Brain microvascular endothelial cell (primary cell): ENCODE measurements at regions not wholly inside any gene's neighbourhood (a gene's known extent, or its start where the extent isn't known, plus 50 kb on each side); places are given as distances from the start of the nearest gene placed in this dataset.

Experiments used
- DNase-seq: peaks from one replicate; pipeline ENCODE4 v3.0.0-alpha.2; 2020
- H3K27ac ChIP-seq: fragments of 250-450 bp; sonication (Bioruptor Pico); 2 replicates; pipeline ENCODE4 v1.5.1; 2020; ENCODE audit warnings: mild to moderate bottlenecking, moderate library complexity
- H3K27me3 ChIP-seq: fragments of 250-450 bp; sonication (Bioruptor Pico); replicated peaks from 2 replicates; pipeline ENCODE4 v1.5.1; 2020; ENCODE audit warnings: mild to moderate bottlenecking
- H3K36me3 ChIP-seq: fragments of 250-450 bp; sonication (Bioruptor Pico); replicated peaks from 2 replicates; pipeline ENCODE4 v1.5.1; 2020; ENCODE audit warnings: mild to moderate bottlenecking
- H3K4me3 ChIP-seq: 2 replicates; pipeline ENCODE4 v1.5.1; 2011; ENCODE audit warnings: low read depth, mild to moderate bottlenecking, control low read depth, low read length, moderate library complexity
- in situ Hi-C: cut with HindIII; loops from 2 replicates; pipeline ENCODE4 v1.10.0; 2017; ENCODE audit warnings: low sequenced_read_pairs, low pct_ligation_motif_present
- TF ChIP-seq, protein P1 (sequence below): IDR thresholded peaks from 2 replicates; pipeline ENCODE4 v1.5.1; 2011; ENCODE audit warnings: low read depth, mild to moderate bottlenecking, moderate library complexity, low read length, control low read depth, inconsistent platforms; ENCODE audit errors: missing control alignments

DNA sequence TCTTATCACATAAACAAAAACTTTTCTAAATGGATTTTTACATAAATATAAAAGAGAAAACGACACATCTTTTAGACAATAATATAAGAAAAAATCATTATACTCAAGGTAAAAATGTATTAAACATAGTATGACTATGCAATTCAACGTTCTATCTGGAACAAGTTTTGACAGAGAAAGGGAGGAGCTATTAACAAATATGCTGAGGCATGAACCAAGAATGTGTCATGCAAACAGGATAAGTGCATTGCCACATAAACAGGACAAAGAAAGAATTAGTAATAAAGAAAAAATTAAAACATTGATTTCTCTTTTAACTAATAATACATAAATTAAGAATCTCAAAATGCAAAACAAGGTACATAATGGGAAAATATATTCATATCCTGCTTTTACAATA is 1353.4 kb upstream of the GJE1 start:
- H3K36me3 ChIP-seq: no peaks in the 10 kb centered on the region
- TF ChIP-seq, protein P1, sequence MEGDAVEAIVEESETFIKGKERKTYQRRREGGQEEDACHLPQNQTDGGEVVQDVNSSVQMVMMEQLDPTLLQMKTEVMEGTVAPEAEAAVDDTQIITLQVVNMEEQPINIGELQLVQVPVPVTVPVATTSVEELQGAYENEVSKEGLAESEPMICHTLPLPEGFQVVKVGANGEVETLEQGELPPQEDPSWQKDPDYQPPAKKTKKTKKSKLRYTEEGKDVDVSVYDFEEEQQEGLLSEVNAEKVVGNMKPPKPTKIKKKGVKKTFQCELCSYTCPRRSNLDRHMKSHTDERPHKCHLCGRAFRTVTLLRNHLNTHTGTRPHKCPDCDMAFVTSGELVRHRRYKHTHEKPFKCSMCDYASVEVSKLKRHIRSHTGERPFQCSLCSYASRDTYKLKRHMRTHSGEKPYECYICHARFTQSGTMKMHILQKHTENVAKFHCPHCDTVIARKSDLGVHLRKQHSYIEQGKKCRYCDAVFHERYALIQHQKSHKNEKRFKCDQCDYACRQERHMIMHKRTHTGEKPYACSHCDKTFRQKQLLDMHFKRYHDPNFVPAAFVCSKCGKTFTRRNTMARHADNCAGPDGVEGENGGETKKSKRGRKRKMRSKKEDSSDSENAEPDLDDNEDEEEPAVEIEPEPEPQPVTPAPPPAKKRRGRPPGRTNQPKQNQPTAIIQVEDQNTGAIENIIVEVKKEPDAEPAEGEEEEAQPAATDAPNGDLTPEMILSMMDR: no peak
- H3K4me3 ChIP-seq: no peak overlapping the region
- DNase-seq: peak; percentile 12
- no peaks in the 10 kb centered on the region for H3K27me3 ChIP-seq
- H3K27ac ChIP-seq: no peak overlapping the region
- in situ Hi-C loops: no loop called here

DNA sequence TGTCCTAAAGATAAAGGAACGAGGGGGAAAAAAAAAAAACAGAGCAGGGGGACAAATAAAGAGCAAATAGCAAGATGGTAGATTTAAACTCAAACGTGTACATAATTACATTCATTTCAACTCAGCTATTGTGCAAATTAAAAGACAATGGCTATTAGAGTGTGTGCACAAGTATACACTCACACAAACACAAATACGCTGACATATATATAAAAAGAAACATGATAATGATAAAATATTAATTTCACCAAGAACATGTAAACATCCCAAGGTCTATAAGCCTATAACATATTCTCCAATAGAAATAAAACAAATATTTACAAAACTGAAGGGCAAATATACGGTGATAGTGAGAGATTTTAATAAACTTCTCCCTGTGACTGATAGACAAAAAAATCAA is 1354.9 kb upstream of the GJE1 start:
- Histone ChIP-seq H3K4me3 (no peak overlapping the region), H3K27ac (no peak overlapping the region), H3K27me3 (no peaks in the 10 kb centered on the region), H3K36me3 (no peaks in the 10 kb centered on the region)
- DNase-seq: no peak
- in situ Hi-C loops: no loop called here
- TF ChIP-seq, protein P1: no peak

DNA sequence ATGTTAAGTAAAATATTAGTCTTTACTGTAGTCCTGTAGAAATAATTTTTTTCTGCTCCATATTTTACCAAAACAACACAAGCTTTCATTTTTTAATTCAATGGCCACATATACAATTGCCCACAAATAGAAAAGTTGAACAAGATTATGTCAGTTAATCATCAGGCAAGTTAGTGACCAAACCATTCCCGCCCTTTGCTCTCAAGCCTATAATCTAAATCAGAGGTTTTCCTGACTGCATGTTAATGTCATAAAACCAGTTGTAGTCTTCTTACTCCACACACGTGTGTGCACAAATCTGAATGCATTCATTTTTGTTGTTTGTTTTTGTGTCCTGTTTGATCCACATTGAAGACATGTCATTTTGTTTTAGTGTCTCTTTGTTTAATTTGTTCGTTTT is 1357.7 kb upstream of the GJE1 start:
- Histone ChIP-seq H3K36me3 (no peaks in the 10 kb centered on the region), H3K27me3 (no peaks in the 10 kb centered on the region), H3K27ac (no peak overlapping the region), H3K4me3 (no peak overlapping the region)
- in situ Hi-C loops: no loop called here
- TF ChIP-seq, protein P1: no peak
- no peak for DNase-seq

DNA sequence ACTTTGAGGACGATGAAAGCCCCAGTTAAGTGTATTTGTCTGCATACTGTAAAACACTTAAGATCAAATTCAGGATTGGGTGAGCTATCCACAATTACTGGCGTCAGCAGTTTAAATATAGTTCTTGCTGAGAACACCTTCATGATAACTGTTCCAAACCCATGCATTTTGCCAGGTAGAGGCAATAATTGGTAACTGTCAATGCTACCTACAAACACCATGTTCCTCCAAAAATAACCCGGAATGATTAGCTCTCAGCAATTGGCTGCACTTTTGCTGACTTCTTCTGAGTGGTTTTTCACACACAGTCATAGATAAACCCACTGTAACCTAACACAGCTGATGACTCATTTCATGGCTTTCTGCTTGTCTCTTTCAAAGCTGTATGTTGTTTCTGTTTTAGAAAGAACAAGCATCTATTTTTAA is 1358.6 kb upstream of the GJE1 start:
- DNase-seq: peak; percentile 80
- H3K36me3 ChIP-seq: no peaks in the 10 kb centered on the region
- TF ChIP-seq, protein P1: no peak
- no peak overlapping the region for H3K4me3 ChIP-seq
- in situ Hi-C loops: no loop called here
- no peaks in the 10 kb centered on the region for H3K27me3 ChIP-seq
- peak overlapping the region; percentile 5 for H3K27ac ChIP-seq

DNA sequence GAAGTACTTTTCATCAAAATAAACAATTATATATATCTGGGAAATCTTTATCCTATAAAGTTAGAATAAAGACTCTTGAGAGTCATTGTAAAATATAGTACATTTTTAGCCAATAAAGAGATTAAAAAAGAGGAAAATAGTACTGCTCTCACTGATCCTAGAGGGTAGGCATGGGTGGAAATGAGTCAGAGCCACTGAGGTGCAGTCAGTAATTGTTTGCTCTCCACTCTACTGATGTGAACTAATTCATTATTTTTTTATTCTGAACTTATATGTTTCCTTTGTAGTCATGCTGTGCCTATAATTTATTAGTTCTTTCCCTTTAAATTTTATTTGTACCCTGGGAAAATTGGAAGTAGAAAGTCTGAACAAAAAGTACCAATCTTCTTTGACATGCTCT is 1359.4 kb upstream of the GJE1 start:
- TF ChIP-seq, protein P1: no peak
- Histone ChIP-seq H3K36me3 (no peaks in the 10 kb centered on the region), H3K27me3 (no peaks in the 10 kb centered on the region), H3K4me3 (no peak overlapping the region), H3K27ac (peak overlapping the region; percentile 5)
- in situ Hi-C loops: no loop called here
- DNase-seq: peak; percentile 19

DNA sequence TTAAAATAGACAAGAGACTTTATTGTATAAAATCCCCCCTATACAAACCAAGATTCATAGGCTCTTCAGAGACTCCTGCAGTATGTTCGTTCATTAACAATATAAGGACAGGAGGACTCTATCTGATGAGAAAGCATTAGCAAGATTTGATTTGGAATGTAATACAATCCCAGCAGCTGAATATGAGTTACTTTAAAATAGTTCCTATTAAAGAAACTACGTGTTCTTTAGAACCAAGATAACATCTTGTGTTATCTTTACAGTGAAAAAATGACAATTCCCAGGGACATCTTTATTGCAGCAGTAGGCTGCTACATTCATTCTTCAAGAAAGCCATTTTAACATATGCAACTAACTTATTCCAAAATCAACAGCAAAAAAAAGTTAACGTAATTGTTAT is 1360.1 kb upstream of the GJE1 start:
- H3K27me3 ChIP-seq: no peaks in the 10 kb centered on the region
- H3K27ac ChIP-seq: no peak overlapping the region
- no peaks in the 10 kb centered on the region for H3K36me3 ChIP-seq
- H3K4me3 ChIP-seq: no peak overlapping the region
- in situ Hi-C loops: no loop called here
- TF ChIP-seq, protein P1: no peak
- DNase-seq: no peak
